HL-60 (cell line): ENCODE measurements at regions not wholly inside any gene's neighbourhood (a gene's known extent, or its start where the extent isn't known, plus 50 kb on each side); places are given as distances from the start of the nearest gene placed in this dataset.

Experiments used
- DNase-seq, 2 experiments: peaks; one replicate each; pipeline ENCODE4 v3.0.0-alpha.2; 2010 to 2020; ENCODE audit warnings: low read depth in 1 of 2, low spot score in 1 of 2
- H3K27ac ChIP-seq: fragments of 250-450 bp; sonication (Bioruptor Pico); replicated peaks from 2 replicates; pipeline ENCODE4 v1.5.1; 2020; ENCODE audit warnings: mild to moderate bottlenecking, moderate library complexity
- H3K27me3 ChIP-seq: fragments of 250-450 bp; sonication (Bioruptor Pico); 2 replicates; pipeline ENCODE4 v1.5.1; 2021; ENCODE audit warnings: mild to moderate bottlenecking, moderate library complexity; ENCODE audit not compliant: insufficient read depth, poor library complexity, severe bottlenecking
- H3K4me3 ChIP-seq: replicated peaks from 2 replicates; pipeline ENCODE4 v1.5.1; 2011; ENCODE audit warnings: mild to moderate bottlenecking, control low read depth, low read length; ENCODE audit not compliant: insufficient read depth
- GABPA ChIP-seq: IDR thresholded peaks from 2 replicates; pipeline ENCODE4 v1.6.1; 2012; ENCODE audit warnings: low read depth
- POLR2AphosphoS5 ChIP-seq: IDR thresholded peaks from 2 replicates; pipeline ENCODE4 v1.6.1; 2012; ENCODE audit warnings: low read depth
- SPI1 ChIP-seq: IDR thresholded peaks from 2 replicates; pipeline ENCODE4 v1.6.1; 2012; ENCODE audit warnings: low read depth, mild to moderate bottlenecking, borderline replicate concordance
- TF ChIP-seq, protein P1 (sequence below): IDR thresholded peaks from one replicate; pipeline ENCODE4 v1.5.1; 2011; ENCODE audit warnings: low read length, control low read depth, inconsistent platforms; ENCODE audit not compliant: insufficient read depth
- TF ChIP-seq, protein P2 (sequence below): IDR thresholded peaks from 2 replicates; pipeline ENCODE4 v1.6.1; 2012; ENCODE audit warnings: low read depth; ENCODE audit not compliant: insufficient replicate concordance

GRCh38 chr20:21017528-21018085, 88.6 kb downstream of the LINC00237 start:
- DNase-seq: no peak
- no peak overlapping the region for H3K4me3 ChIP-seq
- H3K27ac ChIP-seq: no peak overlapping the region
- H3K27me3 ChIP-seq: peaks cover 24% of the 10 kb centered on the region
- TF ChIP-seq, protein P1, sequence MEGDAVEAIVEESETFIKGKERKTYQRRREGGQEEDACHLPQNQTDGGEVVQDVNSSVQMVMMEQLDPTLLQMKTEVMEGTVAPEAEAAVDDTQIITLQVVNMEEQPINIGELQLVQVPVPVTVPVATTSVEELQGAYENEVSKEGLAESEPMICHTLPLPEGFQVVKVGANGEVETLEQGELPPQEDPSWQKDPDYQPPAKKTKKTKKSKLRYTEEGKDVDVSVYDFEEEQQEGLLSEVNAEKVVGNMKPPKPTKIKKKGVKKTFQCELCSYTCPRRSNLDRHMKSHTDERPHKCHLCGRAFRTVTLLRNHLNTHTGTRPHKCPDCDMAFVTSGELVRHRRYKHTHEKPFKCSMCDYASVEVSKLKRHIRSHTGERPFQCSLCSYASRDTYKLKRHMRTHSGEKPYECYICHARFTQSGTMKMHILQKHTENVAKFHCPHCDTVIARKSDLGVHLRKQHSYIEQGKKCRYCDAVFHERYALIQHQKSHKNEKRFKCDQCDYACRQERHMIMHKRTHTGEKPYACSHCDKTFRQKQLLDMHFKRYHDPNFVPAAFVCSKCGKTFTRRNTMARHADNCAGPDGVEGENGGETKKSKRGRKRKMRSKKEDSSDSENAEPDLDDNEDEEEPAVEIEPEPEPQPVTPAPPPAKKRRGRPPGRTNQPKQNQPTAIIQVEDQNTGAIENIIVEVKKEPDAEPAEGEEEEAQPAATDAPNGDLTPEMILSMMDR: no peak
- no peak for TF ChIP-seq POLR2AphosphoS5

DNA sequence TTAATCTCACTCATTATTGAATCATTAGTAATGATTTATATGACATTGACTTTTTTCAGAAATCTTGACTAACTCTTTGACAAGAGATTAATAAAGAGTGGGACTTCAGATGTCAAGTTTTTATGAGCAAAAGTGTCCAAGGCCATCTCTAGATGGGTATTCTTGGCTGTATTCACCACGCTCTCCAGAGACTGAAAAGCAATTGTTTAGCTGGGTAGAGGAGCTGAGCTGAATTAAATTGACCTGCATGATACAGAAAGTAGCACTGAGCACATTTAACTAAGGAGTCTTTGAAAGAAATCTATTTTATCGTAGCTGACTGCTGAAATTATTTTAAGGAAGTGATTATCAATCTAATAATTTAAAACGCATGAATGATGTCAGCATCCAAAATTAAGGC, 89.4 kb downstream of the LINC00237 start:
- H3K27me3 ChIP-seq: peaks cover 24% of the 10 kb centered on the region
- no peak for DNase-seq
- TF ChIP-seq GABPA: no peak
- no peak for TF ChIP-seq POLR2AphosphoS5
- TF ChIP-seq SPI1: no peak
- TF ChIP-seq, protein P1: no peak
- TF ChIP-seq, protein P2, sequence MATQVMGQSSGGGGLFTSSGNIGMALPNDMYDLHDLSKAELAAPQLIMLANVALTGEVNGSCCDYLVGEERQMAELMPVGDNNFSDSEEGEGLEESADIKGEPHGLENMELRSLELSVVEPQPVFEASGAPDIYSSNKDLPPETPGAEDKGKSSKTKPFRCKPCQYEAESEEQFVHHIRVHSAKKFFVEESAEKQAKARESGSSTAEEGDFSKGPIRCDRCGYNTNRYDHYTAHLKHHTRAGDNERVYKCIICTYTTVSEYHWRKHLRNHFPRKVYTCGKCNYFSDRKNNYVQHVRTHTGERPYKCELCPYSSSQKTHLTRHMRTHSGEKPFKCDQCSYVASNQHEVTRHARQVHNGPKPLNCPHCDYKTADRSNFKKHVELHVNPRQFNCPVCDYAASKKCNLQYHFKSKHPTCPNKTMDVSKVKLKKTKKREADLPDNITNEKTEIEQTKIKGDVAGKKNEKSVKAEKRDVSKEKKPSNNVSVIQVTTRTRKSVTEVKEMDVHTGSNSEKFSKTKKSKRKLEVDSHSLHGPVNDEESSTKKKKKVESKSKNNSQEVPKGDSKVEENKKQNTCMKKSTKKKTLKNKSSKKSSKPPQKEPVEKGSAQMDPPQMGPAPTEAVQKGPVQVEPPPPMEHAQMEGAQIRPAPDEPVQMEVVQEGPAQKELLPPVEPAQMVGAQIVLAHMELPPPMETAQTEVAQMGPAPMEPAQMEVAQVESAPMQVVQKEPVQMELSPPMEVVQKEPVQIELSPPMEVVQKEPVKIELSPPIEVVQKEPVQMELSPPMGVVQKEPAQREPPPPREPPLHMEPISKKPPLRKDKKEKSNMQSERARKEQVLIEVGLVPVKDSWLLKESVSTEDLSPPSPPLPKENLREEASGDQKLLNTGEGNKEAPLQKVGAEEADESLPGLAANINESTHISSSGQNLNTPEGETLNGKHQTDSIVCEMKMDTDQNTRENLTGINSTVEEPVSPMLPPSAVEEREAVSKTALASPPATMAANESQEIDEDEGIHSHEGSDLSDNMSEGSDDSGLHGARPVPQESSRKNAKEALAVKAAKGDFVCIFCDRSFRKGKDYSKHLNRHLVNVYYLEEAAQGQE: no peak
- H3K27ac ChIP-seq: no peak overlapping the region
- H3K4me3 ChIP-seq: no peak overlapping the region

DNA sequence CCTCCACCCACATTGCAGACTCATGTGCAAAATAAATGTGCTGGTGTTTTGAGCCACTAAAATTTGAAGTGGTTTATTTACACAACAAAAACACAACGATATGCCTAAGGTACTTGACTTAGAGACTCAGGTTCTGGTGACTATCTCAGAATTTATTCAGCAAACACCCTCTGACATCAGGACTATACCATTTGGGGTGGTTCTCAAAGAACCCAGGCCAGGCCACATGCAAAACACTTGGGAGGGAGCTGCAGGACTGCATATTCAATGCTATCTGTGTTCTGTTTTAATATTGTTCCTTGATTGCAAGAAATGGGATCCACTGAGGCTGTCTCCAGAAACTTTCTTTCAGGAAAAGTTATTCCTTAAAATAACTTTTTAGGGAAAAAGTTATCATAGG, 91.6 kb downstream of the LINC00237 start:
- TF ChIP-seq, protein P2: no peak
- TF ChIP-seq SPI1 (no peak), POLR2AphosphoS5 (no peak), GABPA (no peak)
- TF ChIP-seq, protein P1: no peak
- no peak overlapping the region for H3K4me3 ChIP-seq
- DNase-seq: no peak
- H3K27me3 ChIP-seq: peaks cover 15% of the 10 kb centered on the region
- H3K27ac ChIP-seq: no peak overlapping the region

- no peak overlapping the region for H3K27ac ChIP-seq
- DNase-seq: no peak
- H3K27me3 ChIP-seq: peaks cover 3% of the 10 kb centered on the region
- H3K4me3 ChIP-seq: no peak overlapping the region
- no peak for TF ChIP-seq SPI1
- TF ChIP-seq POLR2AphosphoS5: no peak
- TF ChIP-seq, protein P1: no peak
- TF ChIP-seq GABPA: no peak
- TF ChIP-seq, protein P2: no peak
Observed at GRCh38 chr20:21008951-21009350, 97.2 kb downstream of the LINC00237 start.
